Caco-2 (cell line): ENCODE measurements at regions not wholly inside any gene's neighbourhood (a gene's known extent, or its start where the extent isn't known, plus 50 kb on each side); places are given as distances from the start of the nearest gene placed in this dataset.

Source experiments
- BruUV-seq: library from RNA; stranded (reverse); fragments of 400-500 nt; replicated peaks from 2 replicates; lab custom pipeline; 2021; lab: Mats Ljungman, UMichigan
- CTCF ChIA-PET: fragments of 300-600 bp; sonication (Branson Sonifier 250); formaldehyde crosslinking; loops from one replicate; lab custom pipeline; 2022; ENCODE audit warnings: antibody characterized with exemption; lab: Charles Lee
- POLR2A ChIA-PET: fragments of 300-600 bp; sonication (Branson Sonifier 250); formaldehyde crosslinking; loops from one replicate; lab custom pipeline; 2022; ENCODE audit warnings: antibody characterized with exemption; lab: Charles Lee
- DNase-seq, 2 experiments: peaks; one replicate each; pipeline versions ENCODE4 v3.0.0 to v3.0.0-alpha.2; 2020 to 2022
- H3K27me3 ChIP-seq: replicated peaks from 2 replicates; pipeline ENCODE4 v1.6.0; 2011; ENCODE audit warnings: low read length; ENCODE audit not compliant: control insufficient read depth, insufficient read depth
- H3K36me3 ChIP-seq: 2 replicates; pipeline ENCODE4 v1.5.1; 2011; ENCODE audit warnings: low read length; ENCODE audit not compliant: control insufficient read depth, insufficient read depth
- H3K4me1 ChIP-seq: fragments of 250-450 bp; sonication (Bioruptor Pico); 2 replicates; pipeline ENCODE4 v1.5.1; 2020; ENCODE audit warnings: mild to moderate bottlenecking
- H3K4me3 ChIP-seq: 2 replicates; pipeline ENCODE4 v1.5.1; 2011; ENCODE audit warnings: low read depth, mild to moderate bottlenecking, control low read depth, low read length
- H3K9me3 ChIP-seq: fragments of 250-450 bp; sonication (Bioruptor Pico); 2 replicates; pipeline ENCODE4 v1.5.1; 2020; ENCODE audit warnings: mild to moderate bottlenecking, moderate library complexity
- H3K27ac Mint-ChIP-seq: one replicate; pipeline ENCODE4 v1.8.0; 2022; ENCODE audit warnings: mixed read lengths; ENCODE audit not compliant: unreplicated experiment
- H3K27me3 Mint-ChIP-seq: one replicate; pipeline ENCODE4 v1.8.0; 2022; ENCODE audit warnings: mixed read lengths; ENCODE audit not compliant: insufficient read depth, unreplicated experiment
- H3K36me3 Mint-ChIP-seq: one replicate; pipeline ENCODE4 v1.8.0; 2022; ENCODE audit warnings: mild to moderate bottlenecking, mixed read lengths; ENCODE audit not compliant: insufficient read depth, unreplicated experiment
- H3K4me1 Mint-ChIP-seq: one replicate; pipeline ENCODE4 v1.8.0; 2022; ENCODE audit warnings: low read depth, mixed read lengths; ENCODE audit not compliant: unreplicated experiment
- H3K4me3 Mint-ChIP-seq: one replicate; pipeline ENCODE4 v1.8.0; 2022; ENCODE audit warnings: mild to moderate bottlenecking, moderate library complexity, mixed read lengths; ENCODE audit not compliant: unreplicated experiment
- H3K9me3 Mint-ChIP-seq: one replicate; pipeline ENCODE4 v1.8.0; 2022; ENCODE audit warnings: mixed read lengths; ENCODE audit not compliant: unreplicated experiment
- intact Hi-C: fragments of 100-400 bp; cut with micrococcal nuclease; formaldehyde crosslinking; loops from one replicate; pipeline ENCODE4 v1.10.0; 2022; ENCODE audit not compliant: unreplicated experiment
- TF ChIP-seq, protein P1 (sequence below), 2 experiments: fragments of 200-600 bp in 1 of 2; IDR thresholded peaks; 1 replicate in 1 of 2; 2 replicates in 1 of 2; pipeline versions ENCODE4 v1.5.1 to v1.8.0; 2011 to 2022; ENCODE audit warnings: antibody characterized with exemption in 1 of 2, control low read depth in 1 of 2, inconsistent platforms in 1 of 2, low read depth in 1 of 2, low read length in 1 of 2, mild to moderate bottlenecking in 1 of 2, moderate library complexity in 1 of 2; ENCODE audit not compliant: insufficient read depth in 1 of 2, severe bottlenecking in 1 of 2, unreplicated experiment in 1 of 2

GRCh38 chr16:52386694-52387093 lies 160.2 kb downstream of the TOX3 start:
- POLR2A ChIA-PET: no interaction called here
- Mint-ChIP-seq H3K4me3 (no peak overlapping the region), H3K9me3 (no peaks in the 10 kb centered on the region), H3K27me3 (no peaks in the 10 kb centered on the region), H3K27ac (no peak overlapping the region), H3K36me3 (no peaks in the 10 kb centered on the region), H3K4me1 (no peaks in the 10 kb centered on the region)
- no peak for DNase-seq
- Histone ChIP-seq H3K4me3 (no peak overlapping the region), H3K27me3 (no peaks in the 10 kb centered on the region), H3K36me3 (no peaks in the 10 kb centered on the region), H3K9me3 (no peaks in the 10 kb centered on the region), H3K4me1 (no peaks in the 10 kb centered on the region)
- BruUV-seq: no TSS peak
- intact Hi-C loops: no loop called here
- TF ChIP-seq, protein P1, sequence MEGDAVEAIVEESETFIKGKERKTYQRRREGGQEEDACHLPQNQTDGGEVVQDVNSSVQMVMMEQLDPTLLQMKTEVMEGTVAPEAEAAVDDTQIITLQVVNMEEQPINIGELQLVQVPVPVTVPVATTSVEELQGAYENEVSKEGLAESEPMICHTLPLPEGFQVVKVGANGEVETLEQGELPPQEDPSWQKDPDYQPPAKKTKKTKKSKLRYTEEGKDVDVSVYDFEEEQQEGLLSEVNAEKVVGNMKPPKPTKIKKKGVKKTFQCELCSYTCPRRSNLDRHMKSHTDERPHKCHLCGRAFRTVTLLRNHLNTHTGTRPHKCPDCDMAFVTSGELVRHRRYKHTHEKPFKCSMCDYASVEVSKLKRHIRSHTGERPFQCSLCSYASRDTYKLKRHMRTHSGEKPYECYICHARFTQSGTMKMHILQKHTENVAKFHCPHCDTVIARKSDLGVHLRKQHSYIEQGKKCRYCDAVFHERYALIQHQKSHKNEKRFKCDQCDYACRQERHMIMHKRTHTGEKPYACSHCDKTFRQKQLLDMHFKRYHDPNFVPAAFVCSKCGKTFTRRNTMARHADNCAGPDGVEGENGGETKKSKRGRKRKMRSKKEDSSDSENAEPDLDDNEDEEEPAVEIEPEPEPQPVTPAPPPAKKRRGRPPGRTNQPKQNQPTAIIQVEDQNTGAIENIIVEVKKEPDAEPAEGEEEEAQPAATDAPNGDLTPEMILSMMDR (IDR thresholded peaks at IDR 0.05; ENCODE audit: insufficient read depth in 1 of 2, low read depth in 1 of 2, low read length in 1 of 2, severe bottlenecking in 1 of 2, unreplicated experiment in 1 of 2): no peak
- CTCF ChIA-PET: no interaction called here

DNA sequence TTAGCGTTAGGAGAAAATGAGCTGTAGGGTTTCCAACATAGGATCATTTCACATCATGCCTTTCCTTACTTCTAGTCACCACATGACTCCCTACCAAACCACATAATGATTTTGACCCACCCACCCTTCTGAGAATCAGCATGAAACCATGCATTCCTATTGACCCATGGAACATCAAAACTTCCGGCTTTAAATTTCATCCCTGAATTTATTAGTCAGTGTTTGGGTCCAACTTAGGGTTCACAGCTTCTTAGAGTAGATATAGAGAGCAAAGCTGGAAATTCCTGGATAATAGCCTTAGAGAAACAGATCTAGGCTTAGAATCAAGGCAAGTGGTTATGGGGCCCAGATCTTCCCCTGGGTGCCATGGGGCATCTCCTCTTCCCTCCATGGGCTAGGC lies 162.6 kb downstream of the TOX3 start:
- H3K4me1 ChIP-seq: no peaks in the 10 kb centered on the region
- H3K4me3 ChIP-seq: no peak overlapping the region
- no peaks in the 10 kb centered on the region for H3K9me3 Mint-ChIP-seq
- no peaks in the 10 kb centered on the region for H3K9me3 ChIP-seq
- no TSS peak for BruUV-seq
- H3K27me3 Mint-ChIP-seq: no peaks in the 10 kb centered on the region
- no peak overlapping the region for H3K27ac Mint-ChIP-seq
- no peaks in the 10 kb centered on the region for H3K27me3 ChIP-seq
- no peaks in the 10 kb centered on the region for H3K36me3 Mint-ChIP-seq
- H3K4me3 Mint-ChIP-seq: no peak overlapping the region
- H3K36me3 ChIP-seq: no peaks in the 10 kb centered on the region
- H3K4me1 Mint-ChIP-seq: no peaks in the 10 kb centered on the region
- ChIA-PET POLR2A (no interaction called here), CTCF (no interaction called here)
- TF ChIP-seq, protein P1 (IDR thresholded peaks at IDR 0.05; ENCODE audit: insufficient read depth in 1 of 2, low read depth in 1 of 2, low read length in 1 of 2, severe bottlenecking in 1 of 2, unreplicated experiment in 1 of 2): no peak
- DNase-seq: no peak
- intact Hi-C loops: no loop called here

GRCh38 chr16:52383640-52384292 lies 163.2 kb downstream of the TOX3 start:
- DNase-seq: no peak
- BruUV-seq: no TSS peak
- TF ChIP-seq, protein P1 (IDR thresholded peaks at IDR 0.05; ENCODE audit: insufficient read depth in 1 of 2, low read depth in 1 of 2, low read length in 1 of 2, severe bottlenecking in 1 of 2, unreplicated experiment in 1 of 2): no peak
- Histone ChIP-seq H3K36me3 (no peaks in the 10 kb centered on the region), H3K9me3 (no peaks in the 10 kb centered on the region), H3K4me1 (no peaks in the 10 kb centered on the region), H3K4me3 (no peak overlapping the region), H3K27me3 (no peaks in the 10 kb centered on the region)
- ChIA-PET CTCF (no interaction called here), POLR2A (no interaction called here)
- intact Hi-C loops: no loop called here
- no peaks in the 10 kb centered on the region for H3K9me3 Mint-ChIP-seq
- no peak overlapping the region for H3K27ac Mint-ChIP-seq
- H3K36me3 Mint-ChIP-seq: no peaks in the 10 kb centered on the region
- no peaks in the 10 kb centered on the region for H3K27me3 Mint-ChIP-seq
- H3K4me3 Mint-ChIP-seq: no peak overlapping the region
- no peaks in the 10 kb centered on the region for H3K4me1 Mint-ChIP-seq
